ENCODE measurements at regions not wholly inside any gene's neighbourhood (a gene's known extent, or its start where the extent isn't known, plus 50 kb on each side); places are given as distances from the start of the nearest gene placed in this dataset.

GRCh38 chr6:144953552-144954240, 668.6 kb downstream of the UTRN start:
- TF ChIP-seq TARDBP (IDR thresholded peaks at IDR 0.05) (no peak), SP1 (IDR thresholded peaks at IDR 0.05) (no peak), FOXA1 (IDR thresholded peaks at IDR 0.05) (no peak), ELF4 (IDR thresholded peaks at IDR 0.05) (no peak)
